ENCODE measurements at regions not wholly inside any gene's neighbourhood (a gene's known extent, or its start where the extent isn't known, plus 50 kb on each side); places are given as distances from the start of the nearest gene placed in this dataset.

DNA sequence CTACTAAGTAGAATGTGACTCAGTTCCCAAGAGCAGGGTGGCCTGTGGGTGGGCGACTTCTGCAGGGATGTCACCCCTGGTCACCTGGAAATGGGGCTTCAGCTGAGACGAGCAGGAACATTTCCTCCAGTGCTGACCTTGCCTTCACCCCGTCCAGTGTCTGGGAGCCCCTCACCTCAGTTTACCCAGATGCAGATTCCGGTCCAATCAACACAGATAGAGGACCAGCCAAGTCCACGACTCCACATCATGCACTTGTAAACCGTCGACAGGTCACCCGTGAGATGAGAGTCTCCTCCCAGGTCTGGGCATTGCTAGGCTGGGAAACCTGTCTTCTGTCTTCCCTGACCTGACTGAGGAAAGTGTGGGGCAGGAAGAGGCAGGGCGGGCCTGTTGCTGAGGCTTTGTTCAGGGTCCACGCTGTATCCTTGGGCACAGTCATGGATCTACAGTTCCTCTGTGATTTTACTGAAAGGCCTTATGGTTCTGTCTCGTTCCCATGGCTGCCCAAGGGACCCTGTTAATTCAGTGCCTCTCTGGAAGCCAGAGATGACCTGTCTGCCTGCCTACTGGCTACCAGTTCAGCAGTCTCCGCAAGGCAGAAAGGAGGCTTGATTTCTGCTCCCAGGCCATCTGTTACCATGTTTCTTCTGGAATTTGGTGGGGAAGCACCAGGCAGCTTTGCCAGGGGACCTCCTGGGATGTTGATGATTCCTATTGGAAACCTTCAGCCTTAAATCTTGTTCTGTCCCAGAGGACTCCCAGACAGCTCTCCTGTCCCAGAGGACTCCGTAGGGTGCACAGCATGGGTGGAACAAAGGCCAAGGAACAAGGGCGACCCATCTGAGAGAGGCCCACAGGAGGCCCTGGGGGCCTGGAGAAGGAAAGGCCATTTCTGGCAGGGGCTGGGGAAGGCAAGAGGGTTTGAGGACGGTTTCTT, 288.5 kb upstream of the RTL1 start:
- no peak for DNase-seq (ENCODE audit: low read depth in 2 of 2)

DNA sequence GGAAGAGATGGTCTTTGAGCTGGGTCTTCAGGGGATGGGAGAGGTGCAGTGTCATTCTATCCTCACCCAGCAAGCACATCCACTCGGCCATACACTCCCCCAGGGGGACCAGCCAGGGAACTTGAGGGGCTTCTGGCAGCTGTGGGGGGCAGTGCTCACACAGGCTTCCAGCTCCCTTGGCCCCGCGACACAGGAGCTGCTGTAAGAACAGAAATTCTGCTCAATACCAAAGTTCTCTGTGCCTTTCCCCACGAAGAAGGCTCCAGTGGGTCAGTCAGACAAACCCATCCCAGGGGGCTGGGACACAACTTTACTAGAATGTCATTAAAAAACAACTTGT, 289.1 kb upstream of the RTL1 start:
- no peak for DNase-seq (ENCODE audit: low read depth in 2 of 2)

DNA sequence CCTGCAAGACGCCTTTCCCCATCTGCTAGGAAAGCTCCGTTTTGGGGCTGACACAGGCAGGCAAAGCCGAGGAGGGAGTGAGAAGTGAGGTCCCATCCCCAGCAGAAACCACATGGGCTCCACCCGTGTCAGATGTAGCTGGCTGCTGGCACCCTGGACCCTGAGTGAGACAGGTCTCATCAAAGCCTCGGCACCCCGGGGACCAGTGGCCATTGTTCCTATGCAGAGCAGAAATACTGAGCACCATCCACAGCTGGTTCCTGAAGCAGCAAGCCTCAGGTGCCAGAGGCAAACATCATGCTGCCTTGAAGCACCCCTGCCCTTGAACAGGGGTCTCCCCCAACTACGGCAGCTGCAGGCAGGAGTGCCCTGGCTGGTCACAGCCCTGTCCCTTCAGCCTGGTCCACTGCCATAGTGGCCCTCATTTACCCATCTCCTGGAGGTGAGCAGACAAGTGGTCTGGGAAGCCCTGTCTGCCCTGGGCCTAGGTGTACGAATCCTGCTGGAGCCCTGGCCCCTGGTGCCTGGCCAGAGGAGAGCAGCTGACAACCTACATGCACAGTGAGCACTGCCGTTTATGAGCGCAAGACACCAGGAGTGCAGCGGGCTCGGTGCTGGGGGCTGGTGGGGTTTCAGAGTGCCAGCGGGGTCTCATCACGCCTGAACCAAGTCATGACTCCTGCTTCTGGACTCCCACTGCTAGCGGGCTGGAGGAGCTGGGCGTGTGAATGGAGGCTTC, 289.8 kb upstream of the RTL1 start:
- no peak for DNase-seq (ENCODE audit: low read depth in 2 of 2)

DNA sequence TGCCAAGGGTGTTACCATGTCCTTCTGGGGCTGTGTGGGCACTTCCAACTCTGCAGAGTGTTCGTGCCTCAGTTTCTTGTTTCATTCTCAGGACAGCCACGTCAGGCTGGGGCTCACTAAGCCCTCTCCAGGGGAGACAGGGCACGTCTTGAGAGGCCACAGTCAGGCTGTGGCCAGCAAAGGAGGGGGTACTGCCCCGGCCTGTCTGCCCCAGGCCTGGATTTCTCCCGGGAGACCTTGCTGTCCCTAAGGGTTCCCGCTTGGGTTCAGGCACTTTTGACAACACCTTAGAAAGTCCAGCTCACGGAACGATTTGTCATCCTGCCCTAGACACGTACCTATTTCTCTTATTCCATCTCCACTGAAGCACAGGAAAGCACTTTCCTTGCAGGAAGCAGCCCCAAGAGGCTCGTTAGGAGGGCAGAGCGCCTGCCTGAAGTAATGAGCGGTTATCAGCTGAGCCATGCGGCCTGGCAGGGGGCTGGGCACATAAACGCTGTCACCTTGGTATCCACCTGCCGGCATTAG, 290.4 kb upstream of the RTL1 start:
- no peak for DNase-seq (ENCODE audit: low read depth in 2 of 2)

DNA sequence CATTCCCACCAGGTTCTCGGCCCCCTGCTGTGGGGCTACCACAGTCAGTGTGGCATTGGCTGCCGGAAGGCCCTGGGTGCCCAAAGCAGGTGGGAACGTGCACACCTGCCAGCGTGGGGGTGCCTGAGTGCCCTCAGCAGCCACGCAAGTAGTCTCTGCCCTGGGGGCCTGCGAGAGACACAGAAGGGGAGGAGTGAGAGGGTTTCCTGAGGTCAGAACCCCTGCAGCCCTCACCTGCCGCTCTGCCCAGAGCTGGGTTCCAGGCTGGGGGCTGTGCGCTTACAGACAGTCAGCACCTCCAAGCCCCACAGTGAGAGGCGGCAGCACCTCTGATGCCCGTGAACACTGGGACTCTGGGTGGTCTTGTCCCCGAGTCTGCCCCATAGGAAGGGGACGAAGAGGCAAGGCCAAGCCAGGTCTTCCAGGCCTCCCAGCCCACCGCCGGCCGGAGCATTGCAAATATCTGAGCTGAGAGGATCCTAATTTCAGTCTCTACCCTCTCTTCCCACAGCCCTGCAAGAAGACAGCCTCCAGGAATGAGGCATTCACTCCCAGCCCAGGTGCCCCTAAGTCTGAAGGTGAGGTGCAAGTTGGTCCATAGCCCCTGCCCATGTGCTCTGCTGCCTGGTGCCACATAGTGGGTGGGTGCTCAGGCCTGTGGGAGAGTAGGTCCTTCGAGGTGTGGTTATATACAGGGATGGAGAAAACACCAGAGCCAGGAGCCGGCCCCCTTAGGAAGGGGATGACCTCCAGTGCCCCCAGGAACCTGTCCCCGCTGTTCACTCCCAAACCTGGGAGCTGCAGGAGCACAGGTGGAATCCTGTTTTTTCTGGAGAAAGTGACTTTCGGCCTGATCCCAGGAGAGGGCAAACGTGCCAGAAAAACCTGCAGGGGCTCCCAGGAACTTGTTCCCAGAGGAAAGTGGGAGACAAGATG, 291.1 kb upstream of the RTL1 start:
- no peak for DNase-seq (ENCODE audit: low read depth in 2 of 2)

DNA sequence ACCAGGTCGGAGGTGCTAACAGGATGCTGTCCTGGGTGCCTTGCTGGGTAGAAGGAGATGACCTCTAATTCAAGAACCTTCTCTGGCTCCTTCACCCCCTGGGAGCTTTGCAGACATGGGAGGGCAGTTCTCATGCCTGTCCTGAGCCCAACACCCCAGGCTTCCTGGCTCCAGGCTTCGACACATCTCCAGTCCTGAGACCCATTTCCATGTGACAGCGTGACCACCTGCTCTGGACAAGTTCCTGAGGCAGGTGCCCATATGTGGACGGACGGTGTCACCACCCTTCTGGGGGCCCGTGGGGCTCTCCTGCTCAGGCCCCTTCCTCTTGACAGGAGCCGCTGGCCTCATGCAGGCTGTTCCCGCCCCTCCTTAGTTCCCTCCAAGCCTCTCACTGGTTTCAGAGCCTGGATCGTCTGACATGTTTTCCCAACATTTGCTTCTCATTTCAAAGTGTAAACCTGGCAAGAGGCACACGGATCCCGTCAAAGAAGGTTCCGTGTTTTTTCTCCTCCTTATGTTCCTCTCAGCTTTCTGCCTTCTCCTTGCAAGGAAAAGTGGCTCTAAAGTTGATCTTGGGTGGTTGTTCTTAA, 291.9 kb upstream of the RTL1 start:
- DNase-seq (ENCODE audit: low read depth in 2 of 2), result no peak

DNA sequence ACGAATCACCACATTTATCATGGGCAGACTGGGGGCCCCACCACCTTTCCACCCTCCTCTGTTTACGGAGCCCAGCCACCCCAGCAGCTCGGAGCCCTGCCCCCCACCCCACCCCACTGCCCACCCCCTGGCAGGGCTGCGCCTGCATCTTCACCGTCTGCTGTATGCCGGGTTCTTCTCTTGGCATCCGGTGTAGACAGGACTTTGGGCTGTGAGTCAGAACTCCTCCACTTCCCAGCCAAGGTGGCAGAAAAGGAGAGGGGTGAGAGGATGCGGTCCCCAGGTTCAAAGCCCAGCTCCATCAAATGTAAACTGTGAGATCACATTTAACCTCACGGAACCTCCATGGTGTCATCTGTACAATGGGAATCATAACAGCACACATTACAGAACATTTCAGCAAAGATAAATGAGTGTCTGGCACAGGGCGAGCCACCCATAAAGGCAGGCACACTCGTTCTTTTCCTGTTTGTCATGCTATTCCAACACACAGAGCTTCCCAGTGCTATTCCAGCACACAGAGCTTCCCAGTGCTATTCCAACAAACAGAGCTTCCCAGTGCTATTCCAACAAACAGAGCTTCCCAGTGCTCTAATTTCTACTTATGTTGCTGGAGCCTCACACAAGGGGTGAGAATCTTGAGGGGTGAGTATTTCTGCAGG, 292.7 kb upstream of the RTL1 start:
- DNase-seq (ENCODE audit: low read depth in 2 of 2), result no peak

DNA sequence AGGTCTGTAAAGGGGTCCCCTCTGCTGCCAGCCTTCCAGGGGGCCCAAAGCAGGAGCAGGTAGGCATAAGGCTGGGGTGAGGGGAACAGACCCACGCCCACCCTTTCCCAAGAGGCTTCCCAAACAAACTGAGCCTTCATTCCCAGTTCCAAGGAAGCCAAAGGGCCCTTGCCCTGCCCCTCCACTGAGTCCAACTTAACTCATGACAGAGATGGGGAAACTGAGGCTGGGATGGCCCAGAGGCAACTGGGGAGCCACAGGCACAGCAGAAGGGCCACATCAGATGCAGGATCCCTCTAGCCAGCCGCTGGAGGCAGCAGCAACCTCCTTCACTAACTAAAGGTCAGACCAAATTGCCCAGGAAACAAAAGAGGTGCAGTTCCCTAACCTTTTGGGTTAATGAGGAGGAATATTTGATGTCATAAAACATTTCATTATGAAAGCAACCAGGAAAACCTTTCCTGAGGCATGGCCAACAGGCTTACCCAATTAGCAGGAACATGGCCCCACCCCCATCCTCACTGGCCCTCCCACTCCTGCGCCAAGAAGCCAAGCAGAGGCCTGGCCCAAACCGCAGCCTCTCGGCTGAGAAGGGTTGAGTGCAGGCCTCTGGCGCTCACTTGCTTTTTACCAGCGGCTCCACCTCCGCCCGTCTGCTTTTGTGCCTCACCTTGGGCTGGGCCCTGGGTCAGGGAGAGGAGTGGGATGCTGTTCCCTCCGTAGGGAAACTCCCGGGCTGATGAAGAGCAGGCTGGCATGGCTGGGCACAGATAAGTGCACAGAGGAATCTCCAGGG, 293.5 kb upstream of the RTL1 start:
- DNase-seq (ENCODE audit: low read depth in 2 of 2), result no peak

DNA sequence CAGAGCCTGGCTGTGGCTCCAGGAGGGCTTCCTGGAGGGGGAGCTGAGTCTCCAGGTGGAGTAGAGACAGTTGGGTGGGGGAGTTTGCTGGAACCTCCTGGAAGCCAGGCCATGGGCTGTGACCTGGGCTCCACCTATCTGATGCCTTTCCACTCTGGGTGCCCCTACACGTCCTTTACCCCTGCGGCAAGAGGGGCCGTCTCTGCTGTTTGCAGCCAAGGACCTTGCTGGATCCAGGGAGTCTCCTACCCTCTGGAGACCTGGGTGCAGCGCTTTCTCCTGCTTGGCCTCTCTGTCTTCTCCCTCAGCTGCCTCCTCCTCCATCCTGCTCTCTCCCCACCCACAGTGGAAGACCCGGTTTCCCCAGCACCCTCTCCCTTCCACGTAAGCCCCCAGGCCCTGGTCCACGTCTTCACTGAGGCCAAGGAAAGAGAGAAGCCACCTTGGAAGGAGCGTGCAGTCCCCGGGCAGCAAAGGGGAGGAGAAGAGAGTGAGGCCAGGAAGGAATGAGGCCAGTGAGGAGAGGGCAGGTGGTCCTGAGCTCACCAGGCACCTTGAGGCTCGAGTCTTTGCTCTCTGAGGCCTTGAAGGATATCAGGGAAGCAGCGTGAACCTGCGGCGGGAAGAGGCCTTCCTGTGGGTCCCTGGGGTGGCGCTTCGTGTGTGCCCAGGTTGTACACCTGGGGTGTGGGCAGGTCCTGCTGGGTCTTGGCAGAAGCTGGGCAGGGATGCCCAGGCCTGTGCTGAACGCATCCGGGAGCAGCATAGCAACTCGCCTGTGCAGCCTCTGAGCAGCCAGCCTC, 294.3 kb upstream of the RTL1 start:
- DNase-seq (ENCODE audit: low read depth in 2 of 2), result no peak

DNA sequence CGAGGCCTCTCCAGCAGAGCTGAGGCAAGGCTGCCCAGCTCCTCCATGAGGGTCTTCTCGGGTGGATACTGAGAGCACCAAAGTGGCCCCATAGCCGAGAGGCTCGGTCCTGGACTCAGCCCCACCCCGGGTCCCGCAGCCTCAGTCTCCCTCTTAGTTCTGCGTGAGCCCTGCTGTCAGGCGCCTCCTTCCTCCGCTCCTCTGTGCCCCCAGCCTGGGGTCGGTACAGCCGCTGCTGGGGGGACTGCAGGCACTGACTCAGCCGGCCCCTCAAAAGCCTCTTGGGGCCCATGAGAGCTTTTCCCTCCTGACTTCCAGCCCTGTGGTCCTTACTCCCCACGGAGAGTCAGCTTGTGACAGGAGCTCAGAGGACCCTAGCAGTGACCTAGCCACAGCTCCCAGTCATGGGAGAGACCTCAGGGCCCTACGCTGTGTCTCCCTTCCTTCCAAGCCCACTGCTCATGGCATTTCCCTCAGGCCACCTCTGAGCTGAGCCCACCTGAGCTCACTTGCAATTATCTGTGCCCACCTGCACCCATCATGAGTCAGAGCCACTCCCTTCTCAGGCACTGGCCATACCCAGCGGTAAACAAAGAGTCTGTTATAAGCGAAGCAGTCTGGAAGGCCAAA, 295.0 kb upstream of the RTL1 start:
- no peak for DNase-seq (ENCODE audit: low read depth in 2 of 2)

DNA sequence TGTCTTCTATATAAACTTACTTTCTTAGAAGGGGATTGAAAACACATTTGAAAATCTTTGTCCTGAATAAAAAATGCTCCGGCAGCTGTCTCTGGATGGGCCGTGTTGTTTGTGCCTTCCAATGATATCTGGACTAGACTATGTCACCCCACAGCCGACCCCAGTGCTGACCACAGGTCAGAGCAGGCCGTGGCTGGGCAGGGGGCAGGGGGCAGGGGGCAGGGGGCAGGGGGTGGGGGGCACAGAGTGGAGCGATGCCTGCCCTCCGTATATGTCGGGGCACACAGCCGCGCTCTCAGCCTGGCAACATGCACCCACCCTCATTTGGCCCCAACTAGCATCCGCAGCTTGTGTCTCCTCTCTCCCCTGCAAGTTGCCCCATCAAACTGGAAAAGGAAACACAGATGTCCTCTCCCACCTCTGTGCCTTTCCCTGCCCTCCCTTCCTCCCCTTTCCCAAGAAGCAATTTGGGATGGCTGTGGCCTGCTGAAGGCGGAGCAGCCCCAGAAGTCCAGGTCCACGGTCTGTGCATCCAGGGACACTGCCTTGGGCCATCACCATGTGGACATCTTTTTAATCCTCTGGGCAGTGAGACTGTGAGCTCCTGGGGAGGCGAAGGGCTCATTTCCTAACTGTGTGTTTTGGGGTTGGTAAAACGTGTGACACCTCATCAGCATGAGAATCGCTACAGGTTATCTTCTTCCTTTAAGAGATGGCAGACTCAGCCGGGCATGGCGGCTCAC, 295.7 kb upstream of the RTL1 start:
- no peak for DNase-seq (ENCODE audit: low read depth in 2 of 2)

DNA sequence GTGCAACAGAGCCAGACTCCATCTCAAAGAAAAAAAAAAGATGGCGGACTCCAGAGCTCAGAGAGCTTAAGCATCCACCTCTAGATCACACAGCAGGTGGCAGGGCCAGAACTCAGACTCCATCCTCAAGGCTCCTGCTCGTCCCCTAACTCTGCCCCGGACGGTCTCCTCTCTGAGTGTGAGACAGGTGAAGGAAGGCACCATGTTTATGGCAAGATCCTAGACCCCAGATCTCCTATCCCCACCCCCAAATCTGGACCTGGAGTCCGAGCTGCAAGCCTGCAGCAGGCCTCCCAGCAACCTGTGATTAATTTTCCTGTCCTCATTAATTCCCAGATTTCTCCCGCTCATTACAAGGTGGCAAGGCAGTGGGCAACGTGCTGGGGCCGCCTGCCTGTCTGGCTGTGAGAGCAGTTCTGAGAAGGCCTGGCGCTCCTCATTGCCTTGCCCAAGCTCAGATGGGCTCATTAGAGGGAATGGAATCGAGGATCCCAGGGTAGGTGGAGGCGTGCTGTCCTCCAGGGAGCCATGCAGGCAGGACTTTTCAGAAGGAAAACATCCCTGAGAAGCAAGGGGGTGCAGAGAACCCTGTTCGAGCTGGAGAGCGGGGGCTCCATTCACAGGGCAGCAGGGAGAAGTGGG, 296.6 kb upstream of the RTL1 start:
- no peak for DNase-seq (ENCODE audit: low read depth in 2 of 2)

DNA sequence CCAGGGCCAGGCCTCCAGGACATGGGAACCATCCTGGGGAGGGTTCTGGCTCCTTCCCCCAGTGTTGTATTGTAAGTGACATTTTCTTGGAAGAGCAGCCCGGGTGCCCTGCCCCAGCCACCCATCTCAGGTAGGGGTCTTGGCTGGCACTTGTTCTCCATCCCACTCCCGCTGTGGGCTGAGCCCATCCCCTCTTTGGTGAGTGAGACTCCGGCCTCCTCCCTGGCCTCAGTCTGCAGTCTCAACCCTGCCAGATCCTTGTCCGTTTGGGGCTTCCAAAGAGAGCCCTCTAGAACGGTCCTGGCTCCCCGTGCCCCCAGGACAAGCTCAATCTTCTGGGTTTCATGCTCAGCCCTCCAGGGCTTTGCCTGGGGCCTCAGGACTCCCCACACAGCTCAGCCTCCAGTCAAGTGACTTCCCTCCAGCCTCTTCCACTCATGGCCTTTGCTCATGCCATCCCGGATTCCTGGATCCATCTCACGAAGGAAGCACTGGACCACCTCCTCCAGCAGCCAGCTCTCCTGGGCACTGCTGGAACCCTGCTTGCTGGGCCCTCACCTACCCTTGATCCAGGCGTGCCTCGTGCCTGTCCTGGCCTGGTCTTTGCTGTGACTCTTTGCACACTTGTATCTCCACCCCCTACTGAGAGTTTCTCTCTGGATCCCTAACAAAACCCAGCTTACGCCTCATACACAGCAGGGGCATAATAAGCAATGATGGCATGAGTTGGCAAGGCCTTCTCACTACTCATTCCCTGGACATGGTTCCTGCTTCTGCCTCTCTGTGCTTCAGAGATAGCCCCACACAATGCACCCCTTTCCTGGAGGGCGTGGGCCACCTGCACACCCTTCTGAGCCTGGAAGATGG, 297.4 kb upstream of the RTL1 start:
- no peak for DNase-seq (ENCODE audit: low read depth in 2 of 2)

DNA sequence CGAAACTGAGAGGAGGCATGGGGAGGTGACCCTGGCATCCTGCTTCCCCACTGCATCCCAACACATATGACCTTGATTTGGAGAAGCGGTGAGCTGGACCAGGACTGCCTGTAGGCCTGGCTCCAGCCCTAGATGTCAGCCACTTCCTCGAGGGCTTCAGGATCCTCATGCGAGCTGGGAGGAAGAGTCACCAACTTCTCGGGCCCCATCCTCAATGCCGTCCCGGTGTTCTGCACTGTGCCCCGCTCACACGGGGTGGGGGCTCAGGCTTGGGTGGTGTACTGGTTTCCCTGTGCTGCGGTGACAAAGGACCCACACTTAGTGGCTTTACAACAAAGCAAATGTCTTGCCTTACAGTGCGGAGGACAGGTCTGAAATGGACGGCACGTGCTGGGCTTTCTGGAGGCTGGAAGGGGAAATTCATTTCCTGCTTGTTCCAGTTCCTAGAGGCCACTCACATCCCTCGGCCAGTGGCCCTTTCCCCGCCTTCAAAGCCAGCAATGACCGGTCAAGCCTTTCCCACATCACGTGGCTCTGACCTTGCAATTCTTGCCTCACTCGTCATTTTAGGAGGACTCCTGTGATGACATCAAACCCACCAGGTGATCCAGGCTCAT, 298.1 kb upstream of the RTL1 start:
- no peak for DNase-seq (ENCODE audit: low read depth in 2 of 2)

DNA sequence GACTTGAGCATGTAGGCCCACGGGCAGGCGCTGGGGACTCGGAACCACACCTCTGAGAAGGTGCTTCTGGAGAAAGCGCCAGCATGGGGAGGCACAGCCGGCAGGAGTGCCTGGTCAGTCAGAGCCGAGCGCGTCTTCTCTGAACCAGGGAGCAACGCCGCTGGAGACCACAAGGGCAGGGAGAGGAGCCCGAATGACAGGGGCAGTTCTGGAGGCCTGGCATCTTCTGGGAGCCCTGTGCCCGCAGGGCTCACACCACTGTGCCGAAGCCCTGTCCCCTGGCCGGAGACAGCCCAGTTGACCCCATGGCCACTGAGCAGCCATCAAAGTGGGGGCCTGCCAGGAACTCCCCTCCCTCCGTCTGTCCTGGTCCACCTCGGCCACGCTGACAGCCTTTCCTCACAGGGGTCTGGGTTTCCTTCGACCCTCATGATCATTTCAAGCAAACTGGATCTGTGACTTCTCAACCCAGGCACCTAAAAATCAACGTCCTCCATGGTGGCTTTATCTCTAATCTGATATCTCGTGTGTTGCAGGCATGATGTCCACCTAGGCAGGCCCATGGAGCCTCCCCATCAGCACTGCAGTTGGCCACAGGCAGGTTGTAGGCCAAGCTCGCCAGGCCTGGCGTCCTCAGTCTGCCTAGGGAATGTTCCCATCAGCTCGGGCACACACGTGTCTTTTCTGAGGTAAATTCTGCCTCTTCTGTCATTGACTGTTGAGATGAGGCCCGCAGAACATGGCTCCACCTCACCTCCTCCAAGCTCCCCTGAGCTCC, 299.3 kb upstream of the RTL1 start:
- no peak for DNase-seq (ENCODE audit: low read depth in 2 of 2)

All from stimulated activated CD8-positive, alpha-beta memory T cell treated with anti-CD3 and anti-CD28 coated beads, Interleukin-7, amount 100 ng/mL, for 1 hour (primary cell).